MM.1S (cell line): ENCODE measurements at regions not wholly inside any gene's neighbourhood (a gene's known extent, or its start where the extent isn't known, plus 50 kb on each side); places are given as distances from the start of the nearest gene placed in this dataset.

Experiments used
- EZH2 ChIP-seq: fragments of 300-600 bp; sonication (generic); optimal IDR thresholded peaks from 2 replicates; pipeline ENCODE3; 2017; ENCODE audit warnings: low read depth, mild to moderate bottlenecking, antibody characterized with exemption, low read length, mixed read lengths
- EZH2phosphoT487 ChIP-seq: fragments of 300-600 bp; sonication (generic); IDR thresholded peaks from 2 replicates; pipeline ENCODE4 v1.6.1; 2018; ENCODE audit warnings: antibody characterized with exemption, low read length
- TF ChIP-seq, protein P1 (sequence below): fragments of 300-600 bp; sonication (generic); IDR thresholded peaks from 2 replicates; pipeline ENCODE4 v1.5.1; 2016; ENCODE audit warnings: antibody characterized with exemption, low read length, mixed read lengths

DNA sequence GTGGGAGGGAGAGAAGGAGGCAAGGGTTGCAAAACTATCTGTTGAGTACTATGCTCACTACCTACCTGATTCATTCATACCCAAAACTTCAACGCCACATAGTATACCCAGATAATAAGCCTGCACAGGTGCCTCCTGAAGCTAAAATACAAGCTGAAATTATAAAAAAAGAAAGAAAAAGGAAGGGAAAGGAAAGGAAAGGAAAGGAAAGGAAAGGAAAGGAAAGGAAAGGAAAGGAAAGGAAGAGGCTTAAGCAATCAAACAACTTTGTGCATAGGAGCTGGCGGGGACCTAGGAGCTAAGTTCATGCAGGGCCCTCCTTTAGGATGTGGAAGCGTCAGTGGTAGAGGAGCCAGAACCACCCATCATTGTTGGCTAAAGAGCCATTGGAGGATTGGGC lies 108.9 kb upstream of the SYNDIG1 start:
- TF ChIP-seq, protein P1, sequence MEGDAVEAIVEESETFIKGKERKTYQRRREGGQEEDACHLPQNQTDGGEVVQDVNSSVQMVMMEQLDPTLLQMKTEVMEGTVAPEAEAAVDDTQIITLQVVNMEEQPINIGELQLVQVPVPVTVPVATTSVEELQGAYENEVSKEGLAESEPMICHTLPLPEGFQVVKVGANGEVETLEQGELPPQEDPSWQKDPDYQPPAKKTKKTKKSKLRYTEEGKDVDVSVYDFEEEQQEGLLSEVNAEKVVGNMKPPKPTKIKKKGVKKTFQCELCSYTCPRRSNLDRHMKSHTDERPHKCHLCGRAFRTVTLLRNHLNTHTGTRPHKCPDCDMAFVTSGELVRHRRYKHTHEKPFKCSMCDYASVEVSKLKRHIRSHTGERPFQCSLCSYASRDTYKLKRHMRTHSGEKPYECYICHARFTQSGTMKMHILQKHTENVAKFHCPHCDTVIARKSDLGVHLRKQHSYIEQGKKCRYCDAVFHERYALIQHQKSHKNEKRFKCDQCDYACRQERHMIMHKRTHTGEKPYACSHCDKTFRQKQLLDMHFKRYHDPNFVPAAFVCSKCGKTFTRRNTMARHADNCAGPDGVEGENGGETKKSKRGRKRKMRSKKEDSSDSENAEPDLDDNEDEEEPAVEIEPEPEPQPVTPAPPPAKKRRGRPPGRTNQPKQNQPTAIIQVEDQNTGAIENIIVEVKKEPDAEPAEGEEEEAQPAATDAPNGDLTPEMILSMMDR = no peak
- TF ChIP-seq EZH2 (no peak), EZH2phosphoT487 (no peak)
